CMK (cell line): ENCODE measurements at regions not wholly inside any gene's neighbourhood (a gene's known extent, or its start where the extent isn't known, plus 50 kb on each side); places are given as distances from the start of the nearest gene placed in this dataset.

Experiments used
- DNase-seq: peaks from one replicate; pipeline ENCODE4 v3.0.0-alpha.2; 2010; ENCODE audit warnings: low read depth

GRCh38 chr10:15462253-15462897 lies 91.3 kb upstream of the FAM171A1 start:
- no peak for DNase-seq

DNA sequence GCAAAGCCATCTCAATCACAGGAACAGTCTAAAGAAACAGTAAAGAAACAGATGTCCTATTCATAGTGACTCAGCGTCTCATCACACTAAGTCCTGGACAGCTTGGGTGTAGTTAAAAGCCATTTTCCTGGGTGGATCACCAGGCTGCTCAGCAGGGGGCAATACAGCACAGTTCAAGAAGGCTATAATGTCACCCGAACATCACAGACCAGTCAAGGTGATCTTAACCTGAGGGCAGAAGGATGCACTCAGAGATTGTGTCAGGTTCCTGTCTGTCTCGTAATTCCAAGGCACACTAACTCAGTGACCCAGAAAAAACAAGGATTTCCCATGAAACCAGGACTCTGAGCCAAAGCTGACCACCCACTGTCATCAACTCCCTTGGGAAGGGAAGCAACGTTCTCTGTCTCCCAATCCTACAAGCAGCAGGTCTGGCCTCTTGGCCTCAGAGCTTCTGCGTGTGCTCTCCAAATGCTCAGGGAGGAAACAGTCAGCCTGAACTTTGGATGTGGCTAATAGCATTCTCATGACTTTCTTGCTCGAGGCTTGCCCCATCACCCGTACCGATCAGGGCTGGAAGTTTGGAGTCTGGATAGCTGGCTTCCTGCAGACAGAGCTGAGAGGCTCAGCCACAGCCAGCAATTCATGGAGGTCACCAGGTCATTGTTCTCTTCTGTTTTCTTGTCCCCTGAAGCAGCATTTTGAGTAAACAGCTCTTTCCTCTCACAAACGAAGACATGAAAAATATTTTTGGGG lies 90.4 kb upstream of the FAM171A1 start:
- no peak for DNase-seq

- DNase-seq: no peak
Observed at GRCh38 chr10:15460661-15461060, 89.6 kb upstream of the FAM171A1 start.

DNA sequence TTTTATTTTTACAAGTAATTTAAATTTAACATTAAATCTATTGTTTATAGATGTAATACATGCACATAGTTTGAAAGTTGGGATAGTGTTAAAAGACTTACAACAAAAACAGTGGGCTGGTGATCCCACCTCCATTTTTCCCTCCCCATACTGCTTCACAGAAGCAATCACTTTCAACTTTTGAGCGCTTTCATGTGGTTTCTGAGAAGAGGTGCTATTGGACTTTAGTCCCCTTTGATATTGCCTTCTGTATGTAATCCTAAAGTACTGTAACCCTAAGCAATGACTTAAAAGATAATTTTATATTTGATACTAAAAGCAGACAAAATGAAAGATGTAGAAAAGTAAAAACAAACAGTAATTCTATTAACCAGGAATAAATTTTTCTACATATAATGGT lies 88.1 kb upstream of the FAM171A1 start:
- no peak for DNase-seq

- no peak for DNase-seq
Observed at GRCh38 chr10:15457382-15457781, 86.3 kb upstream of the FAM171A1 start.

- DNase-seq: no peak
Observed at GRCh38 chr10:15455456-15455855, 84.4 kb upstream of the FAM171A1 start.

DNA sequence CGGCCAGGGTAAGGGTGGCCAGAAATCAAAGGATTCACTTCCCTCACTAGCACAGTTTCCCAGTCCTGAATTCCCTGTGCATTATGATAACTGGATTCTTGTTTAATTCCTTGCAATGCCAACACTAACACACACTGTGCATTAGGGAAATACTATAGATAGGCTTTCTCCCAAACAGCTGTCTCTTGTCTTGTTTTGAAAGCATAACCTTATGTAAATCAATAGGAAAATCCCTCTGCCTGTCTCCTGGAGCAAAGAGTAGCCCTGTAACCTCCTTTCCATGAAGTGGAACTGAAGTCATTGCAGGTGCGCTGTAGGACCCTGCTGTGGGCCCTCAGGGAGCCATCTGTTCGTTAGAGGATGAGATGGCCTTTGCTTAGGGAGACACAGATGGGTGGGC lies 82.8 kb upstream of the FAM171A1 start:
- no peak for DNase-seq

DNA sequence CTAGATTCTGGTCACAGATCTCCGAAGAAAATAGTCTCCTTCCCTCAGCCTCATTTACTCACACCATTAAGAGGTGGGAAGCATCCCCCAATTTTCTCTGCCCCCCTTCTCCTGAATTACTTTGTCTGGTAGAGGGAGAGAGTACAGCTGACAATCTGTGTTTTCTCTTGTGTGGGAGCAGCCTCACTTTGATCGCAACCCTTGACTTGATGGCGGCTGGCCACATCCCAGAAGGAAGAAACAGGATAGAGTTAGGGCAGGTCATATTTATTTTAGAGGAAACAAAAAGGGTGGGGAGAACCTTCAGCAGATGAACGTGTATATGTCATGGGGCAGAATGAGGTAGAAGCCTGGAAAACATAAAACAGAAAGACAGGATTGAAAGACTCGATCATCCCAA lies 82.4 kb upstream of the FAM171A1 start:
- no peak for DNase-seq

- no peak for DNase-seq
Observed at GRCh38 chr10:15452545-15452944, 81.5 kb upstream of the FAM171A1 start.

DNA sequence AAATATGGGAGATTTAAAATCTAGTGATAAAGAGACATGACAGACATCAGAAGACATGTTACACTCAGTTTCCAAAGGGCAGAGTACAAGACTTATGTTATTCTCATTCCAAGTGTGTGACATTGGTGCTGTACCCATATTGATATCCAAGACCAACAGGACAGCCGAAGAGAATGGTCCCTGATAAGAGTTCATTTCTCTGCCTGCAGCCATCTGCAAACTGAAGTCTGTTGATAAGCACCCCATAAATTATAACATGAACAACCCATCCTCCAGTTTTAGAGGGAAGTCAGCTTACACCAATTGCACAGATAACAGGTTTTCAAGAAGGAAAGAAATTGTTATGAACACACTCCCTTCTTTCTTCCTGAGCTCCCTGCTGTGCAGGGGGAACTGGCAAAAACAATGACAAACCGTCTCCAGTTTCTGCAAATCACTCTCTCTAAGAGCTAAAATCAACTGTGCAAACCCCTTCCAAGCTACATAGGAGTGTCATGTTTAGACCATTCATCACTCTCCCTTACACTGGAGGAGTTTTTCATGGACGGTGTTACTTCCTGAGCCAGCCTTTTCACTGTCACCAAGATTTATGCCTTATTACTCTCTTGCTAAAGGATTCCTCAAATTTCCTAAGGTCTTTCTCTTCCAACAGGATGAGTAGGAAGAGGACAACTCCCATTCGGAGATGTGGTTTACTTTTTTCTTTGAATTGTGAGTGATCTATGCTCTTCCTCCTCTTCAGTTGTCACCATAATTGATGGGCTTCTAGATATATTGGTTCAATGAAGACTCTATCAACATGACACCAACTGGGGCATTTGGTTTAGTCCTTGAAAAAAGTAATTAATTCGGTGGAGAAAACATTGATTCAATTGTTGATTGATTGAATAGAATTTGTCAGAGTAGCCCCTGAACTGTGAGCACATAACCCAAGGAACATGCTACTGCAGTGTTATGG lies 80.3 kb upstream of the FAM171A1 start:
- DNase-seq: peak; percentile 42

DNA sequence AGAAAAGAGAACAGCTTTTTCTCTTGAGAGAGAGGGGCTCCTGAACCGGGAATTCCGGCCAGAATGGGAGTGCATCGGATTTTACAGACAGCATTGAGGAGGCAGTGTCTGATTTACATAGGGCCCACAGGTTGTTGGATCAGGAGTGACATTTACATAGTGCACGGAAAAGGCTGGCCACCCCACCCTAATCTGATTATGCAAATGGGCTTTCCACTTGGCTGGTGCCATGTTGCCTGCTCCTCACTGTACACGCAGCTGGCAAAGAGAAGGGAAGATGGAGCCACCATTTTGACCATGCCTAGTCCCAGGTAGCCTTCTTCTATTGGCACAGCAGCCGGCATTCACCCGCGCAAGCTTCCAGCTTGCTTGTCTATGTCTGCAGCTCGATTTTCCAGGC lies 77.5 kb upstream of the FAM171A1 start:
- no peak for DNase-seq

DNA sequence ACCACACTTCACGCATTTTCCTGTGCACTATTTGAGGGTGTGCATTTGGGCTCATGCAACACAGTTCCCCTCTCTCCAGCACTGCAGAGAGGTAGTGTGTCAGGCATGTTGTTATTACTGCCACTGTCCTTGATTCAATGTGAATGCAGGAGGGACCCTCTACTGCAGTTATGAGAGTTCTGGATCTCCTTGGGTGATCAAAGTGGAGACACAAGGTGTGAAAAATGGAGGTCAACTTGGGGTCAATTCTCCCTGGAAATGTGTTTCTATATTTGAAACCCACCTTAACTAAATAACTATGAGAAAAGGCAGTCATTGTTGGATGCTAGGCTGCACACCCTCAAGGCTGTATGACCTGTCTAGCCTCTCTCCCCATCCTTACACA lies 73.9 kb upstream of the FAM171A1 start:
- DNase-seq: no peak

DNA sequence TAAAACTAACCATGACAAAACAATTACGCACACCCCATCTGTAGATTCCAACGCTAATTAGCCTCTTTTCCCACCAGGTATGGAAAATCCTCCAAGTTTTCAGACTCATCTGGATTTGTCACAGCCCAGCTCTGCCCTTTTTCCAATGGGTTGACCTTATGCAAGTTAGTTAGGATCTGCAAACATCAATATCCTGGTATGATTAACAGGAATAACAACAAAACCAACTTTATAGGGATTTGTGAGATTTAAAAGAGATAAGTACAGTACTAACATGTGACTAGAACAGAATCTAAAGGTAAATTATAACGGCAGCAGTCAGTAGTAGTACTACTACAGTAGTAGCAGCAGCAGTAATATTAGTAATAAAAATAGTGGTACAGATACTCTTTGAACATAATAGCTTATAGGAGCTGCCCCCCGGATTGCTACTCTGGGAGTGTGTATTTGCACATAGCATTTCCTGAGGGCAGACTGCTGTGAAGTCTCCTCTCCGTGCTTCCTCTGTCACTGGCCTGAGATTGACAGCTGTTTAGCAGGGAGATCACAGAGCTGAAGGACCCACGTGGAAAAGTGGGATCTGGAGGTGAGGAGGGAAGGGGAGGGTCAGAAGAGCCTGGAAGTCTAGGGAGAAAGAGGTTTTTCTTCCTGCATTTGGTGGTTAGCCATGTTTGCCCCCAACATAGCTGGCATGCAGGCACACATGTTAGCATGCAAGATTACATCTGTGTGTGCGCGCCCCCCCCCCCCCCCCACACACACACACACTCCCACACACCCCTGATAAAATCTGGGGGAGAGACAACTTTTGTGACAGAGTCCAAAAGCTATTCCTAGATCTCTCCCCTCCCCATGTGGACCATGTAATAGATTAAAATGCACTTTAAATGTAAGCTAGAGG lies 73.3 kb upstream of the FAM171A1 start:
- DNase-seq: no peak

- no peak for DNase-seq
Observed at GRCh38 chr10:15442056-15442455, 71.0 kb upstream of the FAM171A1 start.

DNA sequence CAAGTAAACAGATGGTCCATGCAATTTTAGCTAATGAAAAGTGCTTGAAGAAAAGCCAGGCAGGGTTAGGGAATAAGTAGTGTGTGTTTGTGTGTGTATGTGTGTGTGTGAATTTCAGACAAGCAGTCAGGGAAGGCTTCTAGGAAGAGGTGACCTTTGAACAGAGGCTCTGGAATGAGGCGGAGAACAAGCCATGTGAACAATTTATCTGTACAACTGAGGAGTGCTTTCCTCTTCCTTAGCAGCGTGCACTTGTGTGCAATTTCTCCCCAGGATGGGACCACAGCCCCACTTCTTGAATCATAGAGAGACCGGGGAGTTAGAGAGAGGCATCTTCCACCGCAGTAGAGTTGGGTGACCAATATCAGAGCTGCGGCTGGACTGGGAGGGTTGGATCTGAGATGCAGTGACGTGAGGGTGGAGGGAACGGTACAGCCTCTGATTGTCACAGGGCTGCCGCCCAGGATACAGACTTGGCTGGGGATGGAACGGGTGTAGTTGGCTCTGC lies 69.2 kb upstream of the FAM171A1 start:
- no peak for DNase-seq

DNA sequence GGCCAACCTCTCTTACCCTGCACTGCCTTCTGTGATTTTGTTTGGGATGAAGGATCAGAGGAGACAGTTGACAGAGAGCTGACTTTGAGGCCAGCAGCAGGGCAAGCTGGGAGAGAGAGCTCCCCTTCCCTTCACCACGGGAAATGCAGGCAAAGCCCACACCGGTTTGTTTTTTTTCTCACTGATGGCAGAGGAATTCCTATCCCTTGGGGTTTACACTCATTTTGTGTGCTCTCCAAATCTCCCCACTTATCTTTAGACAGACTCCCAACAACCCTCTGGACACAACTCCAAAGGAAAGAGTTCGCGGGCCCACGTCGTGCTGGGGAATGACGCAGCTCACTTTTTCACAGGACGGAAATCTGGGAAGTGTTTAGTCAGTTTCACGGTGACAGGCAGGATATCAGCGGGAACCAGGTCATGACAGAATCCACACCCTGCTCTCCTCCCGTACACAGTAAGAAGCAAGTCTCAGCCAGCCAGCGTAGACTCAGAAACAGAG lies 68.3 kb upstream of the FAM171A1 start:
- DNase-seq: no peak

GRCh38 chr10:15436696-15437095 lies 65.6 kb upstream of the FAM171A1 start:
- DNase-seq: no peak

DNA sequence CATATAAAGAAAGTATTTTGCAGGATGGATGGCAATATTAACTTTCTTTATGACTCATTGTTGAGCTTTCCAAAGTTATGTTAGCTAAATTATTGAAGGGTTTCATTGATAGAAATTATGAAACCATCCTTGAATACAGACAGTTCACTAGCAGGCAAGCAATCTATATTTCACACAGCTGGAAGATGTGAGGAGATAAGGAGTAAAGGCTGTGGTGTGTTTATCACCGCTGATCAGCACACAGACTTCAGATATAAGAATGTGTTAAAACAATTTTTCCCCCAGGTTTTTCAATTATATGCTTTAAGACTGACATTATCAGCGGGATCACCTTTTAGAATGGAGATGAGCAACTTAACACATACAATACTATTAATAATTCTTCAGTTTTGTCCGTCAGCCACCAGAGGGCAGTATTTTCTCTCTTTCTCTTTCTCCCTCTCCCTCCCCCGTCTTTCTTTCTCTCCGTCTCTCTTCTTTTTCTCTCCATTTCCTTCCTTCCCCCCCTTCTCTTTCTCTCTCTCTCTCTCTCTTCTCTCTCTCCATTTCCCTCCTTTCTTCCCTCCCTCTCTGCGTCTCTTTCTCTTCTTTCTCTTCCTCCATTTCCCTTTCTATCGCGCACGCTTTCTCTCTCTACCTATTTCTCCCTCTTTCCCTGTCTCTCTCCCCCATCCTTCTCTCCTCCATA lies 62.9 kb upstream of the FAM171A1 start:
- DNase-seq: no peak

- no peak for DNase-seq
Observed at GRCh38 chr10:15432266-15432665, 61.2 kb upstream of the FAM171A1 start.

DNA sequence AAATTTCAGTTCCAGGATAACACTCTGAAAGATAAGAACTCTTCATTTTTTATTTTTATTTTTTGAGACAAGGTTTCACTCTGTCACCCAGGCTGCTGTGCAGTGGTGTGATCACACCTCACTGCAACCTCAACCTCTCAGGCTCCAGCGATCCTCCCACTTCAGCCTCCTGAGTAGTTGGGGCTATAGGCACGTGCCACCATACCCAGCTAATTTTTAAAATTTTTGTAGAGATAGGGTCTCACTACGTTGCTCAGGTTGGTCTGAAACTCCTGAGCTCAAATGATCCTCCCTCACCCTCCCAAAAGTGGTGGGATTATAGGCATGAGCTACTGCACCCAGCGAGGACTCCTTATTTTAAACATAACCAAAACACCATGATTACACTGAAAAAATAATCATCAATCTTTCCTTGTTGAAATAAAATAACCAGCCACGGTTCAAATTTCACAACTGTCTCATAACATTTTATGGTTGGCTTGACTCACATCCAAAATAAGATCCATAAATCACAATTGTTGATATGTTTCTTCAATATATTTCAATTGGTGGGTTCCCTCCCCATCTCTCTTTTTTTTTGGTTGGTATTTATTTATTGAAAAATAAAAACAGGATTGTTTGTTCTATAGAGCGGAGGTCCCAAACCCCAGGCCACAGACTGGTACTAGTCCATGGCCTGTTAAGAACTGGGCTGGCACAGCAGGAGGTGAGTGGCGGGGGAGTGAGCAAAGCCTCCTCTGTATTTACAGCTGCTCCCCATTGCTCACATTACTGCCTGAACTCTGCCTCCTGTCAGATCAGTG lies 60.1 kb upstream of the FAM171A1 start:
- DNase-seq: no peak
